ENCODE measurements at regions not wholly inside any gene's neighbourhood (a gene's known extent, or its start where the extent isn't known, plus 50 kb on each side); places are given as distances from the start of the nearest gene placed in this dataset.

- Histone ChIP-seq H3K36me3 (replicated peaks in 1 of 2; ENCODE audit: control insufficient read depth in 1 of 2, insufficient read depth in 2 of 2, low read length in 2 of 2) (no peaks in the 10 kb centered on the region), H3K79me2 (ENCODE audit: insufficient read depth, low read length) (no peaks in the 10 kb centered on the region), H4K20me1 (ENCODE audit: insufficient read depth, low read length) (no peaks in the 10 kb centered on the region), H3K9me3 (replicated peaks in 1 of 2; ENCODE audit: control insufficient read depth in 1 of 2, insufficient read depth in 1 of 2, low read length in 2 of 2) (no peaks in the 10 kb centered on the region), H2AFZ (ENCODE audit: insufficient read depth, low read depth, low read length, poor library complexity, severe bottlenecking) (no peak overlapping the region), H3K4me3 (replicated peaks in 1 of 3; ENCODE audit: low read depth in 2 of 3, low read length in 3 of 3) (no peak overlapping the region), H3K4me2 (replicated peaks; ENCODE audit: extremely low read depth, low read length, poor library complexity, severe bottlenecking) (no peak overlapping the region), H3K27ac (ENCODE audit: low read depth in 1 of 2, low read length in 2 of 2) (no peak overlapping the region), H3K9ac (ENCODE audit: insufficient read depth, low read length, poor library complexity, severe bottlenecking) (no peak overlapping the region), H3K4me1 (ENCODE audit: control insufficient read depth in 1 of 2, insufficient read depth in 2 of 2, low read length in 2 of 2) (no peaks in the 10 kb centered on the region), H3K27me3 (ENCODE audit: control insufficient read depth in 2 of 2, insufficient read depth in 2 of 2, low read length in 2 of 2) (no peaks in the 10 kb centered on the region)
- H3K9me3 Mint-ChIP-seq: peaks cover 0 to 4% (median 3%) of the 10 kb centered on the region in 7 donors
- no peak overlapping the region for H3K27ac Mint-ChIP-seq
- no peaks in the 10 kb centered on the region for H3K36me3 Mint-ChIP-seq
- no peaks in the 10 kb centered on the region for H3K4me1 Mint-ChIP-seq
- no peak for TF ChIP-seq CTCF (IDR thresholded peaks at IDR 0.05)
- no peak overlapping the region for H3K4me3 Mint-ChIP-seq
- DNase-seq: no peak
- no CpG with 5 or more reads among the region's 1 CpG for WGBS (ENCODE audit: insufficient coverage)
- intact Hi-C loops (cut with micrococcal nuclease): no loop called here
- no peaks in the 10 kb centered on the region for H3K27me3 Mint-ChIP-seq (ENCODE audit: low read depth in 3 of 3)
Measured at GRCh38 chr18:27314996-27315395, 129.9 kb upstream of the CHST9 start.

- no peak overlapping the region for H3K9ac ChIP-seq (ENCODE audit: insufficient read depth, low read length, poor library complexity, severe bottlenecking)
- no peak overlapping the region for H3K27ac Mint-ChIP-seq
- no peaks in the 10 kb centered on the region for H3K36me3 ChIP-seq (replicated peaks in 1 of 2; ENCODE audit: control insufficient read depth in 1 of 2, insufficient read depth in 2 of 2, low read length in 2 of 2)
- H3K9me3 Mint-ChIP-seq: peaks cover 0 to 4% (median 3%) of the 10 kb centered on the region in 7 donors
- H2AFZ ChIP-seq (ENCODE audit: insufficient read depth, low read depth, low read length, poor library complexity, severe bottlenecking): no peak overlapping the region
- no peak for DNase-seq
- no peaks in the 10 kb centered on the region for H4K20me1 ChIP-seq (ENCODE audit: insufficient read depth, low read length)
- H3K4me3 ChIP-seq (replicated peaks in 1 of 3; ENCODE audit: low read depth in 2 of 3, low read length in 3 of 3): no peak overlapping the region
- TF ChIP-seq CTCF (IDR thresholded peaks at IDR 0.05): no peak
- no CpG with 5 or more reads among the region's 1 CpG for WGBS (ENCODE audit: insufficient coverage)
- H3K4me1 ChIP-seq (ENCODE audit: control insufficient read depth in 1 of 2, insufficient read depth in 2 of 2, low read length in 2 of 2): no peaks in the 10 kb centered on the region
- H3K4me2 ChIP-seq (replicated peaks; ENCODE audit: extremely low read depth, low read length, poor library complexity, severe bottlenecking): no peak overlapping the region
- H3K36me3 Mint-ChIP-seq: no peaks in the 10 kb centered on the region
- H3K4me3 Mint-ChIP-seq: no peak overlapping the region
- no peaks in the 10 kb centered on the region for H3K79me2 ChIP-seq (ENCODE audit: insufficient read depth, low read length)
- H3K27me3 ChIP-seq (ENCODE audit: control insufficient read depth in 2 of 2, insufficient read depth in 2 of 2, low read length in 2 of 2): no peaks in the 10 kb centered on the region
- H3K27ac ChIP-seq (ENCODE audit: low read depth in 1 of 2, low read length in 2 of 2): no peak overlapping the region
- no peaks in the 10 kb centered on the region for H3K27me3 Mint-ChIP-seq (ENCODE audit: low read depth in 3 of 3)
- no peaks in the 10 kb centered on the region for H3K4me1 Mint-ChIP-seq
- no peaks in the 10 kb centered on the region for H3K9me3 ChIP-seq (replicated peaks in 1 of 2; ENCODE audit: control insufficient read depth in 1 of 2, insufficient read depth in 1 of 2, low read length in 2 of 2)
- intact Hi-C loops (cut with micrococcal nuclease): no loop called here
Measured at GRCh38 chr18:27313678-27314077, 128.6 kb upstream of the CHST9 start.
